K562 (cell line): ENCODE measurements at regions not wholly inside any gene's neighbourhood (a gene's known extent, or its start where the extent isn't known, plus 50 kb on each side); places are given as distances from the start of the nearest gene placed in this dataset.
"Not testable (repeated sequence)": the region's sequence is repeated elsewhere in the genome, so short reads cannot be mapped to it uniquely, and the experiment has no call there.

ENCODE experiments used
- ATAC-seq: fragments of 200-7000 bp; cut with Tn5 transposase; 3 replicates; pipeline ENCODE4 v1.9.1; 2020; ENCODE audit warnings: moderate library complexity
- BruUV-seq: library from RNA; stranded (reverse); fragments of 400-500 nt; replicated peaks from 2 replicates; lab custom pipeline; 2021; lab: Mats Ljungman, UMichigan
- CTCF ChIA-PET: fragments of 300-600 bp; formaldehyde crosslinking; extraction: SDS; loops from one replicate; lab custom pipeline; 2021; ENCODE audit warnings: low intra/inter-chr PET ratio; lab: Yijun Ruan, JAX
- POLR2A ChIA-PET: fragments of 300-600, 350-650 bp; sonication (Branson Sonifier 250); formaldehyde crosslinking; extraction: SDS; loops from one replicate; lab custom pipeline; 2021; ENCODE audit warnings: antibody characterized with exemption, inconsistent platforms; lab: Yijun Ruan, JAX
- DNase-seq, 4 experiments: peaks; one replicate each; pipeline versions ENCODE4 v3.0.0 to v3.0.0-alpha.2; 2011 to 2018; ENCODE audit warnings: low spot score in 3 of 4, mixed read lengths in 3 of 4; ENCODE audit errors: extremely low read depth in 1 of 4
- FAIRE-seq: peaks from 2 replicates; lab custom pipeline; 2011; peaks lifted over from hg19 to GRCh38; lab: Jason Lieb, UNC
- H2AFZ ChIP-seq: 2 replicates; pipeline ENCODE4 v1.6.0; 2011; ENCODE audit warnings: low read depth, low read length, control low read depth, inconsistent platforms
- H3K27ac ChIP-seq: fragments of 200-600 bp; 3 replicates; pipeline ENCODE4 v1.8.0; 2011; ENCODE audit warnings: low read depth, mild to moderate bottlenecking, control low read depth, inconsistent platforms, low read length, moderate library complexity, mixed read lengths; ENCODE audit errors: extremely low read depth
- H3K27me3 ChIP-seq, 2 experiments: fragments of 300-600 bp in 1 of 2; 2 replicates in 1 of 2; 3 replicates in 1 of 2; pipeline versions ENCODE4 v1.6.0 to v1.8.0; 2011; ENCODE audit warnings: inconsistent platforms in 2 of 2, low read length in 2 of 2, mild to moderate bottlenecking in 1 of 2, mixed read lengths in 1 of 2, moderate library complexity in 1 of 2; ENCODE audit not compliant: control insufficient read depth in 2 of 2, insufficient read depth in 2 of 2
- H3K36me3 ChIP-seq: fragments of 300-600 bp; 3 replicates; pipeline ENCODE4 v1.8.0; 2011; ENCODE audit warnings: mild to moderate bottlenecking, low read length, inconsistent platforms; ENCODE audit not compliant: control insufficient read depth, insufficient read depth
- H3K4me1 ChIP-seq, 2 experiments: fragments of 200-600 bp in 1 of 2; replicated peaks in 1 of 2; 2 replicates in 1 of 2; 3 replicates in 1 of 2; pipeline versions ENCODE4 v1.5.1 to v1.8.0; 2011; ENCODE audit warnings: inconsistent platforms in 2 of 2, low read length in 2 of 2, mild to moderate bottlenecking in 1 of 2, mixed read lengths in 1 of 2, moderate library complexity in 1 of 2; ENCODE audit not compliant: control insufficient read depth in 2 of 2, insufficient read depth in 2 of 2
- H3K4me2 ChIP-seq: 2 replicates; pipeline ENCODE4 v1.6.1; 2011; ENCODE audit warnings: low read length, control low read depth, inconsistent platforms, mixed read lengths; ENCODE audit not compliant: insufficient read depth
- H3K4me3 ChIP-seq: fragments of 200-600 bp; sonication (generic), shearing (Covaris generic); 2 replicates; pipeline ENCODE4 v1.5.1; 2016; ENCODE audit warnings: control low read depth, inconsistent platforms
- H3K79me2 ChIP-seq: fragments of 200-600 bp; 3 replicates; pipeline ENCODE4 v1.8.0; 2011; ENCODE audit warnings: low read length, inconsistent platforms; ENCODE audit not compliant: control insufficient read depth, insufficient read depth
- H3K9ac ChIP-seq, 2 experiments: 2 replicates each; pipeline versions ENCODE4 v1.6.0 to v1.6.1; 2011; ENCODE audit warnings: low read depth in 2 of 2, low read length in 2 of 2, control low read depth in 1 of 2, inconsistent platforms in 1 of 2, mild to moderate bottlenecking in 1 of 2, mixed read lengths in 1 of 2; ENCODE audit not compliant: insufficient read depth in 1 of 2
- H3K9me1 ChIP-seq: one replicate; pipeline ENCODE4 v1.6.0; 2011; ENCODE audit warnings: inconsistent platforms, mild to moderate bottlenecking, low read length, moderate library complexity; ENCODE audit not compliant: control insufficient read depth, insufficient read depth
- H3K9me3 ChIP-seq: replicated peaks from 2 replicates; pipeline ENCODE4 v1.5.1; 2011; ENCODE audit warnings: low read depth, low read length, inconsistent platforms; ENCODE audit not compliant: control insufficient read depth, insufficient read depth
- H4K20me1 ChIP-seq: replicated peaks from 2 replicates; pipeline ENCODE4 v1.6.1; 2011; ENCODE audit warnings: low read length, inconsistent platforms, mixed read lengths; ENCODE audit not compliant: control insufficient read depth, insufficient read depth
- ARHGAP35 ChIP-seq: fragments of 450-650 bp; IDR thresholded peaks from 2 replicates; pipeline ENCODE4 v1.6.1; 2018; ENCODE audit not compliant: partially characterized antibody
- CREB1 ChIP-seq, 2 experiments: sonication (generic) in 1 of 2; formaldehyde crosslinking in 1 of 2; IDR thresholded peaks; 2 replicates each; pipeline versions ENCODE4 v1.6.1 to v1.8.0; 2012 to 2022; ENCODE audit warnings: inconsistent platforms in 1 of 2, mild to moderate bottlenecking in 1 of 2, missing genetic modification reagents in 1 of 2, moderate library complexity in 1 of 2
- CTCFL ChIP-seq: IDR thresholded peaks from 2 replicates; pipeline ENCODE4 v1.6.1; 2011; ENCODE audit warnings: borderline replicate concordance, low read depth, mild to moderate bottlenecking, moderate library complexity, low read length; ENCODE audit not compliant: insufficient read depth, poor library complexity, severe bottlenecking
- DDX20 ChIP-seq: fragments of 450-650 bp; IDR thresholded peaks from 2 replicates; pipeline ENCODE4 v1.6.1; 2016; ENCODE audit warnings: missing genetic modification characterization, low read depth, mild to moderate bottlenecking, missing compliant biosample characterization, moderate library complexity
- FOXA1 ChIP-seq: fragments of 450-650 bp; IDR thresholded peaks from 2 replicates; pipeline ENCODE4 v1.6.1; 2016; ENCODE audit warnings: mild to moderate bottlenecking, borderline replicate concordance
- ILF3 ChIP-seq: fragments of 450-650 bp; IDR thresholded peaks from 2 replicates; pipeline ENCODE4 v1.6.1; 2018; ENCODE audit warnings: antibody characterized with exemption, mild to moderate bottlenecking, moderate library complexity, borderline replicate concordance
- KDM2B ChIP-seq: fragments of 250-450 bp; sonication (Bioruptor Pico); IDR thresholded peaks from 2 replicates; pipeline ENCODE4 v1.8.0; 2021; ENCODE audit warnings: mild to moderate bottlenecking, moderate library complexity
- MEF2A ChIP-seq: IDR thresholded peaks from 2 replicates; pipeline ENCODE4 v1.6.1; 2011; ENCODE audit warnings: low read depth, mild to moderate bottlenecking, low read length, moderate library complexity; ENCODE audit not compliant: control insufficient read depth
- PHF20 ChIP-seq: fragments of 450-650 bp; IDR thresholded peaks from 2 replicates; pipeline ENCODE4 v1.6.1; 2018; ENCODE audit not compliant: partially characterized antibody
- STAT5B ChIP-seq: fragments of 250-450 bp; sonication (Bioruptor Pico); IDR thresholded peaks from 2 replicates; pipeline ENCODE4 v1.8.0; 2021; ENCODE audit warnings: mild to moderate bottlenecking, inconsistent platforms
- TFAM ChIP-seq: fragments of 250-450 bp; sonication (Bioruptor Pico); conservative IDR thresholded peaks from 2 replicates; pipeline ENCODE4 v1.5.0; 2021; ENCODE audit warnings: mild to moderate bottlenecking, moderate library complexity
- ZNF354B ChIP-seq: fragments of 250-450 bp; sonication (Bioruptor Pico); IDR thresholded peaks from 2 replicates; pipeline ENCODE4 v1.4.0; 2020
- ZZZ3 ChIP-seq: fragments of 450-650 bp; IDR thresholded peaks from 2 replicates; pipeline ENCODE4 v1.6.1; 2016; ENCODE audit warnings: antibody characterized with exemption, mild to moderate bottlenecking, moderate library complexity
- whole genome bisulfite sequencing: fragments of 100-300 bp; shearing (Covaris generic); methylation state at CpG from one replicate; pipeline ENCODE4 v1.1.6; 2016; ENCODE audit warnings: low coverage, mixed read lengths; ENCODE audit not compliant: insufficient coverage; ENCODE audit errors: missing lambda C conversion rate; 5-methylcytosine and 5-hydroxymethylcytosine counted together
- in situ Hi-C: fragments of 300-500 bp; cut with MboI; formaldehyde crosslinking; loops from 4 replicates; pipeline ENCODE4 v1.15.0; 2018; ENCODE audit warnings: inconsistent platforms, mixed read lengths
- intact Hi-C: fragments of 100-400 bp; cut with micrococcal nuclease; formaldehyde crosslinking; loops from 2 replicates; pipeline ENCODE4 v1.14.2; 2022

GRCh38 chr5:25448646-25449045, 803.9 kb upstream of the CDH10 start (continued):
- TF ChIP-seq ILF3 (no peak), FOXA1 (no peak)

GRCh38 chr5:25448190-25448621, 803.4 kb upstream of the CDH10 start:
- no peaks in the 10 kb centered on the region for H3K36me3 ChIP-seq
- no peak overlapping the region for H3K9ac ChIP-seq
- BruUV-seq = no TSS peak
- WGBS = 2% methylated on average over 6 of the region's 6 CpGs
- FAIRE-seq = no peak
- in situ Hi-C loops (no loop called here), intact Hi-C loops (no loop called here)
- TF ChIP-seq PHF20 (no peak), STAT5B (CRISPR knock-in tag) (no peak), MEF2A (no peak), ZZZ3 (no peak), CTCFL (no peak), DDX20 (tag) (no peak), CREB1 (IDR thresholded peaks at IDR 0.05) (no peak), CREB1 (CRISPR knock-in tag; IDR thresholded peaks at IDR 0.05) (no peak), ZNF354B (CRISPR knock-in tag) (no peak), ARHGAP35 (no peak), TFAM (CRISPR knock-in tag) (no peak), KDM2B (CRISPR knock-in tag) (no peak)
- no peaks in the 10 kb centered on the region for H3K79me2 ChIP-seq
- ChIA-PET CTCF (no interaction called here), POLR2A (no interaction called here)
- ATAC-seq = no peak
- H3K27me3 ChIP-seq = no peaks in the 10 kb centered on the region
- H3K4me2 ChIP-seq = no peak overlapping the region
- no peak overlapping the region for H2AFZ ChIP-seq
- no peak for DNase-seq
- H3K27ac ChIP-seq = no peak overlapping the region
- no peak overlapping the region for H3K4me3 ChIP-seq
- no peaks in the 10 kb centered on the region for H3K9me3 ChIP-seq
- H4K20me1 ChIP-seq = no peaks in the 10 kb centered on the region
- no peaks in the 10 kb centered on the region for H3K9me1 ChIP-seq
- no peaks in the 10 kb centered on the region for H3K4me1 ChIP-seq

GRCh38 chr5:25446061-25446420, 801.3 kb upstream of the CDH10 start:
- H3K27me3 ChIP-seq, H2AFZ ChIP-seq, CTCF ChIA-PET, ATAC-seq, intact Hi-C loops, H3K27ac ChIP-seq, H3K4me2 ChIP-seq, in situ Hi-C loops, POLR2A ChIA-PET, H3K9me3 ChIP-seq, H4K20me1 ChIP-seq, H3K4me3 ChIP-seq, H3K4me1 ChIP-seq, H3K36me3 ChIP-seq, DNase-seq, H3K9ac ChIP-seq, FAIRE-seq, H3K79me2 ChIP-seq, H3K9me1 ChIP-seq, BruUV-seq: not testable (repeated sequence)
- 5% methylated on average over 1 of the region's 3 CpGs for WGBS
